ENCODE measurements at regions not wholly inside any gene's neighbourhood (a gene's known extent, or its start where the extent isn't known, plus 50 kb on each side); places are given as distances from the start of the nearest gene placed in this dataset.

GRCh38 chr4:34464196-34464595, 1780.1 kb downstream of the ARAP2 start:
- ChIA-PET POLR2A (ENCODE audit: unreplicated experiment) (no interaction called here), CTCF (no interaction called here)
- ATAC-seq = no peak
- no peaks in the 10 kb centered on the region for H3F3A ChIP-seq (ENCODE audit: low read length, unreplicated experiment)
- no peaks in the 10 kb centered on the region for H3K36me3 ChIP-seq (ENCODE audit: low read depth, low read length)
- no peaks in the 10 kb centered on the region for H3K27me3 ChIP-seq (ENCODE audit: low read length)
- no TSS peak for BruUV-seq (replicated peaks)
- H3K4me1 ChIP-seq (ENCODE audit: insufficient read depth, low read length) = no peaks in the 10 kb centered on the region
- DNase-seq = no peak
- no peak overlapping the region for H2AFZ ChIP-seq (ENCODE audit: low read length)
- intact Hi-C loops (cut with micrococcal nuclease) = no loop called here
- no peak for TF ChIP-seq EZH2phosphoT487 (IDR thresholded peaks at IDR 0.05; ENCODE audit: borderline replicate concordance, low read length)
- TF ChIP-seq EZH2 (IDR thresholded peaks at IDR 0.05; ENCODE audit: low read length, unreplicated experiment) = no peak
- TF ChIP-seq, protein P1, sequence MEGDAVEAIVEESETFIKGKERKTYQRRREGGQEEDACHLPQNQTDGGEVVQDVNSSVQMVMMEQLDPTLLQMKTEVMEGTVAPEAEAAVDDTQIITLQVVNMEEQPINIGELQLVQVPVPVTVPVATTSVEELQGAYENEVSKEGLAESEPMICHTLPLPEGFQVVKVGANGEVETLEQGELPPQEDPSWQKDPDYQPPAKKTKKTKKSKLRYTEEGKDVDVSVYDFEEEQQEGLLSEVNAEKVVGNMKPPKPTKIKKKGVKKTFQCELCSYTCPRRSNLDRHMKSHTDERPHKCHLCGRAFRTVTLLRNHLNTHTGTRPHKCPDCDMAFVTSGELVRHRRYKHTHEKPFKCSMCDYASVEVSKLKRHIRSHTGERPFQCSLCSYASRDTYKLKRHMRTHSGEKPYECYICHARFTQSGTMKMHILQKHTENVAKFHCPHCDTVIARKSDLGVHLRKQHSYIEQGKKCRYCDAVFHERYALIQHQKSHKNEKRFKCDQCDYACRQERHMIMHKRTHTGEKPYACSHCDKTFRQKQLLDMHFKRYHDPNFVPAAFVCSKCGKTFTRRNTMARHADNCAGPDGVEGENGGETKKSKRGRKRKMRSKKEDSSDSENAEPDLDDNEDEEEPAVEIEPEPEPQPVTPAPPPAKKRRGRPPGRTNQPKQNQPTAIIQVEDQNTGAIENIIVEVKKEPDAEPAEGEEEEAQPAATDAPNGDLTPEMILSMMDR (conservative IDR thresholded peaks at IDR 0.05; ENCODE audit: low read depth, low read length) = no peak
- H3K9me3 ChIP-seq (ENCODE audit: low read length) = no peaks in the 10 kb centered on the region
- no peaks in the 10 kb centered on the region for H3K79me2 ChIP-seq (ENCODE audit: low read length)
- H4K20me1 ChIP-seq (ENCODE audit: low read length) = no peaks in the 10 kb centered on the region
- H3K9ac ChIP-seq (ENCODE audit: low read length) = no peak overlapping the region
- no peak overlapping the region for H3K4me3 ChIP-seq (ENCODE audit: low read length)
- H3K27ac ChIP-seq (ENCODE audit: low read length) = no peak overlapping the region
- H3K9me2 ChIP-seq (replicated peaks; ENCODE audit: low read length) = no peaks in the 10 kb centered on the region
- H3K4me2 ChIP-seq (ENCODE audit: low read length) = no peak overlapping the region

GRCh38 chr4:34466411-34466810, 1777.9 kb downstream of the ARAP2 start:
- Histone ChIP-seq H3K9me3 (ENCODE audit: low read length) (no peaks in the 10 kb centered on the region), H3K27ac (ENCODE audit: low read length) (no peak overlapping the region), H3K4me2 (ENCODE audit: low read length) (no peak overlapping the region), H3K4me3 (ENCODE audit: low read length) (no peak overlapping the region), H3K9me2 (replicated peaks; ENCODE audit: low read length) (no peaks in the 10 kb centered on the region), H3K79me2 (ENCODE audit: low read length) (no peaks in the 10 kb centered on the region), H3K36me3 (ENCODE audit: low read depth, low read length) (no peaks in the 10 kb centered on the region), H2AFZ (ENCODE audit: low read length) (no peak overlapping the region), H3K9ac (ENCODE audit: low read length) (no peak overlapping the region), H3F3A (ENCODE audit: low read length, unreplicated experiment) (no peaks in the 10 kb centered on the region), H3K4me1 (ENCODE audit: insufficient read depth, low read length) (no peaks in the 10 kb centered on the region), H4K20me1 (ENCODE audit: low read length) (no peaks in the 10 kb centered on the region), H3K27me3 (ENCODE audit: low read length) (no peaks in the 10 kb centered on the region)
- CTCF ChIA-PET = no interaction called here
- no peak for TF ChIP-seq EZH2 (IDR thresholded peaks at IDR 0.05; ENCODE audit: low read length, unreplicated experiment)
- TF ChIP-seq, protein P1 (conservative IDR thresholded peaks at IDR 0.05; ENCODE audit: low read depth, low read length) = no peak
- no peak for TF ChIP-seq EZH2phosphoT487 (IDR thresholded peaks at IDR 0.05; ENCODE audit: borderline replicate concordance, low read length)
- DNase-seq (no peak), ATAC-seq (no peak)
- POLR2A ChIA-PET (ENCODE audit: unreplicated experiment) = no interaction called here
- BruUV-seq (replicated peaks) = no TSS peak
- intact Hi-C loops (cut with micrococcal nuclease) = no loop called here

- no peak overlapping the region for H3K9ac ChIP-seq (ENCODE audit: low read length)
- no peak for DNase-seq
- H4K20me1 ChIP-seq (ENCODE audit: low read length) = no peaks in the 10 kb centered on the region
- POLR2A ChIA-PET (ENCODE audit: unreplicated experiment) = no interaction called here
- no peaks in the 10 kb centered on the region for H3K4me1 ChIP-seq (ENCODE audit: insufficient read depth, low read length)
- H3K79me2 ChIP-seq (ENCODE audit: low read length) = no peaks in the 10 kb centered on the region
- TF ChIP-seq EZH2 (IDR thresholded peaks at IDR 0.05; ENCODE audit: low read length, unreplicated experiment) (no peak), EZH2phosphoT487 (IDR thresholded peaks at IDR 0.05; ENCODE audit: borderline replicate concordance, low read length) (no peak)
- TF ChIP-seq, protein P1 (conservative IDR thresholded peaks at IDR 0.05; ENCODE audit: low read depth, low read length) = no peak
- intact Hi-C loops (cut with micrococcal nuclease) = no loop called here
- no peak for ATAC-seq
- H3K27me3 ChIP-seq (ENCODE audit: low read length) = no peaks in the 10 kb centered on the region
- CTCF ChIA-PET = no interaction called here
- H2AFZ ChIP-seq (ENCODE audit: low read length) = no peak overlapping the region
- no peaks in the 10 kb centered on the region for H3F3A ChIP-seq (ENCODE audit: low read length, unreplicated experiment)
- no peak overlapping the region for H3K4me2 ChIP-seq (ENCODE audit: low read length)
- BruUV-seq (replicated peaks) = no TSS peak
- H3K4me3 ChIP-seq (ENCODE audit: low read length) = no peak overlapping the region
- H3K9me3 ChIP-seq (ENCODE audit: low read length) = no peaks in the 10 kb centered on the region
- no peak overlapping the region for H3K27ac ChIP-seq (ENCODE audit: low read length)
- no peaks in the 10 kb centered on the region for H3K36me3 ChIP-seq (ENCODE audit: low read depth, low read length)
- no peaks in the 10 kb centered on the region for H3K9me2 ChIP-seq (replicated peaks; ENCODE audit: low read length)
Measured at GRCh38 chr4:34469516-34469915, 1774.8 kb downstream of the ARAP2 start.
